GM21526 (cell line): ENCODE measurements at regions not wholly inside any gene's neighbourhood (a gene's known extent, or its start where the extent isn't known, plus 50 kb on each side); places are given as distances from the start of the nearest gene placed in this dataset.

Experiments used
- ATAC-seq: cut with Tn5 transposase; IDR thresholded peaks from one replicate; pipeline ENCODE4 v1.9.1; 2021; ENCODE audit warnings: moderate library complexity; ENCODE audit not compliant: unreplicated experiment, low FRiP score

DNA sequence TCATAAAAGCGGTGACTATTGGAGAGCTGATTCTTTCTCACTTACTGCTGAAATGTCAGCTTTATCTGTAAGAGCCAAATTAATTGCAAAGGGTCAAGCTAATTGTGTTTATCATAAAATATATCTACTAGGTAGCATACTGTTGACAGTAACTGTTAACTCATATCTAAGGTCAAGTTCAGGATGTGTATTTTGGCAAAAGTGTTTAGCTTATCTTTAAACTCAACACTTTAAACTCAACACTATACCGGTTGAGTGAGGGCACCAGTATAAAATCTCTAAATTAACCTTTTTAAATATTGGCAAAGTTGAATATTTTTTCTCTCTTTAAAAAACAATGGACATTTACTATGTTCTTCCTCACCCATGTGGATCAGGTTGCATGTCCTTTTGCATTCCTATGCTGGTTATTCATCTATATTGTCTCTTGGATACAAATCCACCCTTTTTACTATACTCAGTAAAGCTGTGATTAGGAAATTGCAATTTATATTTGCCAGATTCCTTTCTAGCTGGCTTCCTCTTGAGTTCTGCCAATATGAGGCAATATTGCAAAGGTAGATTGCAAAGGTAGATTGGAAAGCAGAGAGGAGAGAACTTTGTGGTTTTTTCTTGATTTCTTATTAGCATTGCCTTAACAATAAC lies 344.6 kb upstream of the DCBLD2 start:
- no peak for ATAC-seq

DNA sequence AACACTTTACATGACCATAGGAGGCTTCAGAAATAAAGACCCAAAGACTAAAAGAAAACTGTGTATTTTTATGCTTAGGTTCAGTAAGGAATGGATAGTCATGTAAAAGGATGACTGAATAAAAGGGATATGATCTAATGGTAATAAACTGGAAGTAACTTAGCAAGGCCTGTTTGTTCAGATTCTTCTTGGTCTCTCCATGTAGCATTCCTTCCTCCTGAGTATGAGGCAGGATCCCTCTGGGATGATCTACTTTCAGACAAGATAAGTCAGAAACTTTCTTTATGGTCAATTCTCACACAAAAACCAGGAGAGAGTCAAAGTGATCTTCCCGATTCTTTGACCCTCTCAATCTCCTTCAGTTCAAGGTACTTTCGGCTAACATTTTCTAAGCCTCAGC lies 340.8 kb upstream of the DCBLD2 start:
- ATAC-seq = no peak

- ATAC-seq = no peak
Observed at GRCh38 chr3:99240700-99241099, 339.2 kb upstream of the DCBLD2 start.

GRCh38 chr3:99236576-99236975 lies 335.1 kb upstream of the DCBLD2 start:
- ATAC-seq = no peak

GRCh38 chr3:99232696-99233095 lies 331.2 kb upstream of the DCBLD2 start:
- ATAC-seq = no peak

DNA sequence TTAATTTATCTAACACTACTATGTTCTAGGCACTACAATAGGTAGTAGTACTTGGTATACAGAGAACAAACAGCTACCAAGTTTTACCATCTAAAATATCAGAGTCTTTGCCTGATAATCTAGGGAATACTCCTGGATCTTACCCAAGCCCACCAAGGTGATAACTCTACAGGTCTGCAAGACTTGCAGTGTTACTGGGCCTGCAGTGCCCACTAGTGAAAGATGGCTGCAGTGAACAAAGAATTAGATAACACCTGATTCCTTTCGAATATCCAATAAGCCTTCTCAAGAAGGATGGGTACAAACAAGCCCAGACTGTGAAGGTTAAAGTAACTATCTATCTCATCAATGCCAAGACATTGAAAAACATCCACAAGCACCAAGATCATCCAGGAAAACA lies 317.0 kb upstream of the DCBLD2 start:
- no peak for ATAC-seq

GRCh38 chr3:99212969-99213368 lies 311.5 kb upstream of the DCBLD2 start:
- ATAC-seq = no peak

GRCh38 chr3:99211309-99211708 lies 309.8 kb upstream of the DCBLD2 start:
- ATAC-seq = no peak

GRCh38 chr3:99199021-99199420 lies 297.5 kb upstream of the DCBLD2 start:
- no peak for ATAC-seq

DNA sequence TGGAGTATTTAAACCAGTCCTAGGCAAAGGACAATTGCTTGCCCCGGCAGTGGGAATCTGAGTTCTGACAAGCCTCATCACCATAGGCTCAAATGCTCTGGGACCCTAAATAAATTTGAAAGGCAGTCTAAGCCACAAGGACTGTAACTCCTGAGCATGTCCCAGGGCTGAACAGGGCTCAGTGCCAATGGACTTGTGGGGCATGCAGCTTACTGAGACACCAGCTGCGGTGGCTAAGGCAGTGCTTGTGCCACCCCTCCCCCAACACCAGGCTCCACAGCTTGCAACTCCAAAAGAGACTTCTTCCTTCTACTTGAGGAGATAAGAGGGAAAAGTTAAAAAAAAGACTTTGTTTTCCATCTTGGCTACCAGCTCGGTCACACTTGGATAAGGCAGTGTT lies 289.7 kb upstream of the DCBLD2 start:
- ATAC-seq = no peak

DNA sequence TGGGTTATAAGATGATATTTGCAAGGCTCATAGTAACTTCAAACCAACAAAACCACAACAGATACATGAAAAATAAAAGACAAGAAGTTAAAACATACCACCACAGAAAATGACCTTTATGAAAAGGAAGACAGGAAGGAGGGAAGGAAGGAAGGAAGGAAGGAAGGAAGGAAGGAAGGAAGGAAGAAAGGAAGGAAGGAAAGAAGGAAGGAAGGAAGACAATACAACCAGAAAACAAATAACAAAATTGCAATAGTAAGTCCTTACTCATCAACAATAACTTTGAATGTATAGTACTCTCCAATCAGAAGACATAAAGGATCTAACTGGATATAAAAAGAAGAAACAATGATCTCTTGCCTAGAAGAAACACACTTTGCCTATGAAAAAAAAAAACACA lies 287.4 kb upstream of the DCBLD2 start:
- no peak for ATAC-seq

DNA sequence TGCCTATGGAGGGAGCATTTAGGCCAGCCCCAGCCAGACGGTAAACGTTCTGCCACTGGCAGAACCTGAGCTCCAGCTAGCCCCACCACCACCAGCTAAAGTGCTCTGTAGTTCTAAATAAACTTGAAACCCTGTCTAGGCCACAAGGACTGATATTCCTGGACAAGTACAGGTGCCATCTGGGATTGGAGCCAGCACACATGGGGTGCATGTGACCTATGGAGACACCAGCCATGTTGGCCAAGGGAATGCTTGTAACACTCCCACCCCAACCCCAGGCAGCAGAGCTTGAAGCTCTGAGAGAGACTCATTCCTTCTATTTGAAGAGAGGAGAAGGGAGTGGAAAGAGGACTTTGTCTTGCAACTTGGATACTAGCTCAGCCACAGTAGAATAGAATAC lies 284.5 kb upstream of the DCBLD2 start:
- ATAC-seq = no peak

GRCh38 chr3:99176169-99176964 lies 274.9 kb upstream of the DCBLD2 start:
- ATAC-seq = no peak

DNA sequence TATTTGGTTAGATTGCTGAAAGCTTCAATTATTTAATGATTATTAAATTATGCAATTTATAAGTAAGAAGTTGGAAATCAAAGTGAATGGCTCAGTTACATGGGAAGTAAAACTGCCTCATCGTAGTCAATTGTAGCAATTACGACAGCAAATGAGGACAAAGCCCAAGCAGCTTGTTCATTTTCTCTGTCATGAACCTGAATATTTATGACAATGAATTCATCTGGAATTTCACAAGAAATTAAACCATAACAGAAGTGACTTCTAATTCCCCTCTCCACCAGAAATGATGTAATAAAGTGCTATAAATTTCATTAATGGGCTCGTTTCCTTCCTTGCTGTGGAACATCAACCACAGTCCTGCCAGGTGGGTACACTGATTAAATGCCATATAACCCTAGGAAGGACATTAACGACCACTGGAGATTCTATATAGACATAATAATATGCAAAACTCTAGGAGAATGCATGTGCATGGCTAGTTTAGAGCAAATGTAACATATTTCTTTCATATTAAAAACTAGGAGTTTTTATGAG lies 273.8 kb upstream of the DCBLD2 start:
- no peak for ATAC-seq

GRCh38 chr3:99172736-99173657 lies 271.5 kb upstream of the DCBLD2 start:
- ATAC-seq = no peak

GRCh38 chr3:99171800-99172199 lies 270.3 kb upstream of the DCBLD2 start:
- no peak for ATAC-seq

DNA sequence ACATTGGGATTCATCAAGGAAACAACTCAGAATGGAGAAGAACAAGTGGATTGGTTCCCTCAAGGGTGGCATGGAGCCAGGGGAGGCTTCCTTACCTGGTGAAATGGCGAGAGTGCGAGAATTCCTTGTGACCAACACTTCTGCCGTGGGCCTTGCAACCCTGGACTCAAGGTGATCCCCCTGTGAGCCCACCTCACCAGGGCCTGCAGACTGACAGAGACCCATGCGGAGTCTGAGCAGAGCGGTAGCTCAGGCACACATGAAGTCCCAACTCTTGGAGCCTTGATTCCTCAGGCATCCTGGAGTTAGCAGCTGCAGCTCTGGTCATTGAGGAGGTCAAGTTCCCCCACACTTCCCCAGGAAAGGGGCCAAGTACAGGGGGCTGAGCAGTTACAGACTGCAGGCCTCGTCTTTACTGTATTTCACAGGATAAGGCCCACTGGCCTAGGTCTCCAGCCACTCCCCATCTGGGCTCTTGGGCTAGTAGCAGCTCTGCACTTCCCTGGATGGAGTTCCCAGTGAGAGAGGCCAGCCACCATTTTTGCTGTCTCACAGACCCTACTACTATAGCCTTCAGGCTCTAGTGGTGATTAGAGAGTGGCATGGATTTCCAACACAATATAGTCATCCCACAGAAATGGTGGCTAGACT lies 269.5 kb upstream of the DCBLD2 start:
- ATAC-seq = no peak

- no peak for ATAC-seq
Observed at GRCh38 chr3:99167071-99167470, 265.6 kb upstream of the DCBLD2 start.

DNA sequence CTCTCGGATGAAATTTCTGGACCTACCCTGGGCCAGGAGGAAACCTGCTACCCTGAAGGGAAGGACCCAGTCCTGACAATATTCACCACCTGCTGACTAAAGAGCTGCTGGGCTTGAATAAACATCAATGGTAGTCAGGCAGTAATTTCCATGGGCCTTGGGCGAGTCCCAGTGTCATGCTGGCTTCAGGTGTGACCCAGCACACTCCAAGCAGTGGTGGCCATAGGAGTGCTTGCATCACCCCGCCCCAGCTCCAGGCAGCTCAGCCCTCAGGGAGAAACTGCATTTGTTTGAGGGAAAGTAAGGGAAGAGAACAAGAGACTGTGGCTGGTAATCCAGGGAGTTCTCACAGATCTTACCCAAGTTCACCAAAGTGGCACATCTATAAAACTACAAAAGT lies 261.8 kb upstream of the DCBLD2 start:
- no peak for ATAC-seq

- ATAC-seq = no peak
Observed at GRCh38 chr3:99159220-99159762, 257.8 kb upstream of the DCBLD2 start.
